Panc1 (cell line): ENCODE measurements at regions not wholly inside any gene's neighbourhood (a gene's known extent, or its start where the extent isn't known, plus 50 kb on each side); places are given as distances from the start of the nearest gene placed in this dataset.

Experiments
- ATAC-seq: fragments of 200-7000 bp; cut with Tn5 transposase; 2 replicates; pipeline ENCODE4 v1.9.1; 2020; ENCODE audit warnings: mild to moderate bottlenecking, moderate library complexity
- BruUV-seq: library from RNA; stranded (reverse); fragments of 400-500 nt; replicated peaks from 2 replicates; lab custom pipeline; 2021; lab: Mats Ljungman, UMichigan
- CTCF ChIA-PET: fragments of 300-600 bp; sonication (Branson Sonifier 250); formaldehyde crosslinking; loops from one replicate; lab custom pipeline; 2022; ENCODE audit warnings: antibody characterized with exemption; lab: Charles Lee
- POLR2A ChIA-PET: fragments of 300-600 bp; sonication (Branson Sonifier 250); formaldehyde crosslinking; loops from one replicate; lab custom pipeline; 2022; ENCODE audit warnings: antibody characterized with exemption; lab: Charles Lee
- DNase-seq: peaks from one replicate; pipeline ENCODE4 v3.0.0-alpha.2; 2010; ENCODE audit warnings: low read depth, low spot score
- H3K27ac ChIP-seq: 2 replicates; pipeline ENCODE4 v1.5.1; 2011; ENCODE audit warnings: mild to moderate bottlenecking, low read length, inconsistent platforms
- H3K27me3 ChIP-seq: fragments of 200-500 bp; sonication (Bioruptor generic); 2 replicates; pipeline ENCODE4 v1.6.0; 2014; ENCODE audit warnings: low read length, inconsistent platforms; ENCODE audit not compliant: control insufficient read depth, insufficient read depth
- H3K36me3 ChIP-seq: fragments of 200-500 bp; sonication (Bioruptor generic); 2 replicates; pipeline ENCODE4 v1.5.1; 2014; ENCODE audit warnings: inconsistent platforms, mild to moderate bottlenecking, low read length, moderate library complexity; ENCODE audit not compliant: control insufficient read depth, insufficient read depth
- H3K4me1 ChIP-seq: 2 replicates; pipeline ENCODE4 v1.5.1; 2011; ENCODE audit warnings: inconsistent platforms, mild to moderate bottlenecking, low read length, moderate library complexity; ENCODE audit not compliant: control insufficient read depth, insufficient read depth
- H3K4me3 ChIP-seq, 2 experiments: 2 replicates each; pipeline ENCODE4 v1.5.1; 2011 to 2012; ENCODE audit warnings: low read depth in 2 of 2, low read length in 2 of 2, mild to moderate bottlenecking in 2 of 2, inconsistent platforms in 1 of 2, moderate library complexity in 1 of 2
- H3K9me3 ChIP-seq: fragments of 200-500 bp; sonication (Bioruptor generic); 2 replicates; pipeline ENCODE4 v1.5.1; 2014; ENCODE audit warnings: low read depth, mild to moderate bottlenecking, inconsistent platforms, low read length, moderate library complexity; ENCODE audit not compliant: control insufficient read depth, insufficient read depth
- CTCF ChIP-seq: fragments of 450-650 bp; IDR thresholded peaks from 2 replicates; pipeline ENCODE4 v1.5.1; 2017; ENCODE audit warnings: mild to moderate bottlenecking
- POLR2AphosphoS5 ChIP-seq: IDR thresholded peaks from 2 replicates; pipeline ENCODE4 v1.6.1; 2012; ENCODE audit warnings: mild to moderate bottlenecking, low read depth, low read length, moderate library complexity
- REST ChIP-seq, 2 experiments: IDR thresholded peaks; 2 replicates each; pipeline ENCODE4 v1.6.1; 2011 to 2012; ENCODE audit warnings: low read depth in 2 of 2, control low read depth in 1 of 2, low read length in 1 of 2, mild to moderate bottlenecking in 1 of 2, moderate library complexity in 1 of 2; ENCODE audit not compliant: insufficient read depth in 1 of 2
- SIN3A ChIP-seq: IDR thresholded peaks from 2 replicates; pipeline ENCODE4 v1.6.1; 2012; ENCODE audit warnings: low read depth, mild to moderate bottlenecking, low read length, moderate library complexity, borderline replicate concordance; ENCODE audit not compliant: insufficient read depth
- TCF7L2 ChIP-seq: IDR thresholded peaks from 2 replicates; pipeline ENCODE4 v1.6.1; 2011; ENCODE audit warnings: mild to moderate bottlenecking, low read depth, low read length, inconsistent platforms
- in situ Hi-C: cut with HindIII; loops from 2 replicates; pipeline ENCODE4 v1.10.0; 2016; ENCODE audit warnings: low sequenced_read_pairs, low pct_unique_long_range_greater_than_20kb
- intact Hi-C: fragments of 100-400 bp; cut with micrococcal nuclease; formaldehyde crosslinking; loops from one replicate; pipeline ENCODE4 v1.10.0; 2022; ENCODE audit not compliant: unreplicated experiment

DNA sequence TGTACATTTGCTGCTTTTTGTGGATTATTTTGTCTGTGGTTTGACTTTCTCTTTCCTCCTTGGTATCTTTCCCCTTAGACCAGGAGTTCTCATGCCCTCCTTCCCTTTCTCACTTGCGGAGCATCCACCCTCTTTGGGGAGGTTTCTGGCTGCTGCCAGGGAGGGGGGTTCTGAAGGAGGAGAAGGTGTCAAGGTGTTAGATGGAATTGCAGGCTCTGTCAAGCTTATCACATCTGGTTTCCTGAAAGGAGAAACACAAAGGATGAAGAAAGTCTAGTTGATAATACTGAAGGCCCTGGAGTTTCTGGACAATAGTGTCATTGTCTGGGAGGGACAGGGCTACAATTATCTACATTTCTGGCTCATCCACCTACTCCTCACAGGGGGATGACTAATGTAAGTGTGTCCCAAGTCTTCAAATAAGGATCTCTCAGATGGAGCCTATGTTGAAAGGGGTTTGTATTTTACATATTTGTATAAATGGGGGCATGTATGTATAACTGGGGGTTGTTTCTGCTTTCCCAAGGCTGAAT, 217.3 kb upstream of the CCDC196 start:
- in situ Hi-C loops (no loop called here), intact Hi-C loops (no loop called here)
- DNase-seq, result no peak
- ATAC-seq, result no peak
- TF ChIP-seq CTCF (no peak), POLR2AphosphoS5 (no peak), REST (IDR thresholded peaks at IDR 0.05; ENCODE audit: insufficient read depth in 1 of 2, low read depth in 2 of 2, low read length in 1 of 2) (no peak), SIN3A (no peak), TCF7L2 (no peak)
- CTCF ChIA-PET, result no interaction called here
- Histone ChIP-seq H3K36me3 (no peaks in the 10 kb centered on the region), H3K9me3 (no peaks in the 10 kb centered on the region), H3K4me3 (no peak overlapping the region), H3K4me1 (no peaks in the 10 kb centered on the region), H3K27ac (no peak overlapping the region), H3K27me3 (no peaks in the 10 kb centered on the region; the same call in 1 of the 2 replicates)
- BruUV-seq, result no TSS peak
- POLR2A ChIA-PET, result no interaction called here

DNA sequence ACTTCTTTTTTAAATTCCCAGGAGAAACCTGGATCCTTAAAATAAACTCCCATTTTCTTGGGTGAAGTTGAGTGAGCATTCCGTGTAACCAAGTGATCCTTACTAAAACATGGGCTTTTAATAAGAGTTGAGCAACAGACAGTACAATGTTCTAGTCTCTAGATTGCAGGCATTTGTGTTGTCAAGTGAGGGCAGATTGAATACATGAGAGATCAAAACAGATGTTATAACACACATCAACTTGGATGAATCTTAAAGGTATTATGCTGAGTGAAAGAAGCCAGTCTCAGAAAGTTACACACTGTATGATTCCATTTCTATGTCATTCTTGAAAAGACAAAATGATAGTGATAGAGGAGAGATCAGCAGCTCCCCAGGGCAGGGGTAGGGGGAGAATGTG, 213.9 kb upstream of the CCDC196 start:
- Histone ChIP-seq H3K9me3 (no peaks in the 10 kb centered on the region), H3K4me1 (no peaks in the 10 kb centered on the region), H3K36me3 (no peaks in the 10 kb centered on the region), H3K27me3 (no peaks in the 10 kb centered on the region), H3K27ac (no peak overlapping the region), H3K4me3 (no peak overlapping the region)
- no peak for ATAC-seq
- in situ Hi-C loops, result no loop called here
- ChIA-PET POLR2A (no interaction called here), CTCF (no interaction called here)
- no peak for DNase-seq
- BruUV-seq, result no TSS peak
- TF ChIP-seq CTCF, result no peak
- TF ChIP-seq SIN3A, result no peak
- no peak for TF ChIP-seq TCF7L2
- TF ChIP-seq POLR2AphosphoS5, result no peak
- TF ChIP-seq REST (IDR thresholded peaks at IDR 0.05; ENCODE audit: insufficient read depth in 1 of 2, low read depth in 2 of 2, low read length in 1 of 2), result no peak
- intact Hi-C loops, result no loop called here
